A549 (cell line): ENCODE measurements at regions not wholly inside any gene's neighbourhood (a gene's known extent, or its start where the extent isn't known, plus 50 kb on each side); places are given as distances from the start of the nearest gene placed in this dataset.

Source experiments
- ATAC-seq, 2 experiments: fragments of 200-7000 bp in 1 of 2; fragments of >200 bp in 1 of 2; cut with Nextera tagmentation in 1 of 2; cut with Tn5 transposase in 1 of 2; 3 replicates each; pipeline versions ENCODE4 v1.8.0 to v1.9.1; 2018 to 2020; ENCODE audit warnings: mild to moderate bottlenecking in 1 of 2, moderate library complexity in 1 of 2
- CTCF ChIA-PET: fragments of 300-600 bp; sonication (Branson Sonifier 250); formaldehyde crosslinking; extraction: SDS; loops from one replicate; lab custom pipeline; 2021; ENCODE audit warnings: antibody characterized with exemption, inconsistent platforms; lab: Yijun Ruan, JAX
- POLR2A ChIA-PET: fragments of 350-600 bp; formaldehyde crosslinking; extraction: SDS; loops from one replicate; lab custom pipeline; 2021; ENCODE audit warnings: antibody characterized with exemption, inconsistent platforms; lab: Yijun Ruan, JAX
- DNase-seq, 2 experiments: peaks; one replicate each; pipeline versions ENCODE4 v3.0.0 to v3.0.0-alpha.2; 2011 to 2016; ENCODE audit warnings: low read depth in 1 of 2, low spot score in 1 of 2
- FAIRE-seq: peaks from 2 replicates; lab custom pipeline; 2011; peaks lifted over from hg19 to GRCh38; lab: Jason Lieb, UNC
- H3K27ac ChIP-seq, 2 experiments: fragments of >200 bp; sonication (Bioruptor Twin); formaldehyde crosslinking; 3 replicates each; pipeline ENCODE4 v1.5.1; 2016 to 2017
- H3K4me1 ChIP-seq: fragments of >200 bp; sonication (Bioruptor Twin); formaldehyde crosslinking; 3 replicates; pipeline ENCODE4 v1.6.1; 2016
- H3K4me2 ChIP-seq: fragments of >200 bp; sonication (Bioruptor Twin); formaldehyde crosslinking; 3 replicates; pipeline ENCODE4 v1.6.1; 2016
- H3K4me3 ChIP-seq: fragments of >200 bp; sonication (Bioruptor Twin); formaldehyde crosslinking; 3 replicates; pipeline ENCODE4 v1.5.1; 2016
- H3K9me3 ChIP-seq: fragments of >200 bp; sonication (Bioruptor Twin); formaldehyde crosslinking; 3 replicates; pipeline ENCODE4 v1.6.1; 2016
- BHLHE40 ChIP-seq: IDR thresholded peaks from 2 replicates; pipeline ENCODE4 v1.6.1; 2012; ENCODE audit warnings: low read depth, low read length, inconsistent platforms
- FOSB ChIP-seq: fragments of 250-450 bp; sonication (Bioruptor Pico); IDR thresholded peaks from 2 replicates; pipeline ENCODE4 v1.5.0; 2020; ENCODE audit warnings: mild to moderate bottlenecking, moderate library complexity
- FOSL2 ChIP-seq, 2 experiments: fragments of 450-650 bp in 1 of 2; fragments of >200 bp in 1 of 2; sonication (Bioruptor Twin) in 1 of 2; formaldehyde crosslinking; IDR thresholded peaks; 2 replicates each; pipeline versions ENCODE4 v1.5.0 to v1.6.1; 2016 to 2020; ENCODE audit warnings: mild to moderate bottlenecking in 1 of 2, moderate library complexity in 1 of 2
- HEYL ChIP-seq: fragments of 250-450 bp; sonication (Bioruptor Pico); IDR thresholded peaks from 2 replicates; pipeline ENCODE4 v1.8.0; 2021; ENCODE audit warnings: mild to moderate bottlenecking, moderate library complexity
- HOXB5 ChIP-seq: fragments of 250-450 bp; sonication (Bioruptor Pico); IDR thresholded peaks from 2 replicates; pipeline ENCODE4 v1.5.0; 2020; ENCODE audit warnings: mild to moderate bottlenecking, moderate library complexity
- KDM1A ChIP-seq: fragments of 200-600 bp; sonication (generic); IDR thresholded peaks from 2 replicates; pipeline ENCODE4 v1.6.1; 2016; ENCODE audit warnings: low read depth, mild to moderate bottlenecking
- MAFK ChIP-seq: fragments of 450-650 bp; IDR thresholded peaks from 2 replicates; pipeline ENCODE4 v1.6.1; 2014; ENCODE audit not compliant: partially characterized antibody
- NFE2L2 ChIP-seq: fragments of 150-350 bp; conservative IDR thresholded peaks from 2 replicates; pipeline ENCODE4 v1.6.1; 2014; ENCODE audit warnings: low read length
- NR3C1 ChIP-seq: fragments of >200 bp; sonication (Bioruptor Twin); formaldehyde crosslinking; IDR thresholded peaks from 3 replicates; pipeline ENCODE4 v1.6.1; 2017
- PHF8 ChIP-seq: fragments of 200-600 bp; sonication (generic); IDR thresholded peaks from 2 replicates; pipeline ENCODE4 v1.6.1; 2016; ENCODE audit warnings: low read depth, mild to moderate bottlenecking, antibody characterized with exemption, moderate library complexity, borderline replicate concordance
- RAD21 ChIP-seq, 2 experiments: fragments of >200 bp in 1 of 2; sonication (Bioruptor Twin) in 1 of 2; formaldehyde crosslinking in 1 of 2; IDR thresholded peaks in 1 of 2; conservative IDR thresholded peaks in 1 of 2; 2 replicates in 1 of 2; 3 replicates in 1 of 2; pipeline ENCODE4 v1.6.1; 2012 to 2018; ENCODE audit warnings: inconsistent platforms in 1 of 2
- RNF2 ChIP-seq: fragments of 200-600 bp; sonication (generic); IDR thresholded peaks from 2 replicates; pipeline ENCODE4 v1.6.1; 2016; ENCODE audit warnings: low read depth, mild to moderate bottlenecking, antibody characterized with exemption, moderate library complexity, borderline replicate concordance
- SMC3 ChIP-seq: fragments of >200 bp; sonication (Bioruptor Twin); formaldehyde crosslinking; IDR thresholded peaks from 3 replicates; pipeline ENCODE4 v1.6.1; 2018; ENCODE audit warnings: inconsistent platforms
- WGBS: methylation state at CpG from one replicate; pipeline ENCODE4 v1.1.6; 2017; ENCODE audit errors: missing lambda C conversion rate; 5-methylcytosine and 5-hydroxymethylcytosine counted together
- TF ChIP-seq, protein P1 (sequence below): fragments of 450-650 bp; IDR thresholded peaks from 2 replicates; pipeline ENCODE4 v1.6.1; 2014; ENCODE audit warnings: antibody characterized with exemption
- TF ChIP-seq, protein P2 (sequence below): IDR thresholded peaks from 2 replicates; pipeline ENCODE4 v1.6.1; 2012
- TF ChIP-seq, protein P3 (sequence below): fragments of >200 bp; sonication (Bioruptor Twin); formaldehyde crosslinking; IDR thresholded peaks from 3 replicates; pipeline ENCODE4 v1.5.1; 2016
- TF ChIP-seq, protein P4 (sequence below): fragments of 250-450 bp; sonication (Bioruptor Pico); IDR thresholded peaks from 2 replicates; pipeline ENCODE4 v1.5.0; 2021; ENCODE audit warnings: mild to moderate bottlenecking, moderate library complexity, borderline replicate concordance
- TF ChIP-seq, protein P5 (sequence below): fragments of >200 bp; sonication (Bioruptor Twin); formaldehyde crosslinking; IDR thresholded peaks from 2 replicates; pipeline ENCODE4 v1.6.1; 2016

DNA sequence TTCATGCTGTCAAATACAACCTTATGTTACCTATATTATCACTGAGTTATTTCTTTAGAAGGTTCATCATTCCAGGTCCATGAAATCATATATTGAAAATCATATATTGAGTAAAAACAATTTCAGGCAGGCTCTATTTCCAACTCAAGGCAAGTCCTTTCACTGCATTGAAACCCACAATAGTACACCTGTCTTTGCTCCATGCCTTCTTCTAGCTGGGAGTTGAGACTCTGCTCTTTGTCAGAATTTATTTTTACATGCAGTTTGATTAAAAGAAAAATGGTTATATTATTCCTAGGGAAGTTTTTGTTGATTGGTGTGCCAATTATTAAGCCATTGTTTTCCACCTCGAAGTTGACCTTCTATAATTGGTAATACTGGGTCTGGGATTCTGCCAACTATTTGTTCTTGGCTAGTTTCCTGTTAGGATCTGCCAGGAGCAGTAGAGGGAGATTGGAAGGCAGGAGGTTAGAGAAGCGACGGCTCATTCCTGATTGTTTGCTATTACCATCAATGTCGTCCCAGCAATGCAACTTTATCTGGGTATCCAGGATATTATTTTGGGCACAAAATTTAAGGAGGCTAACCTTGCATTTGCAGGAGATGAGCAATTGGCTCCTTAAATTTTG is 79.5 kb upstream of the MIS18BP1 start:
- CTCF ChIA-PET, result no interaction called here
- 53% methylated on average over 4 of the region's 4 CpGs for WGBS

DNA sequence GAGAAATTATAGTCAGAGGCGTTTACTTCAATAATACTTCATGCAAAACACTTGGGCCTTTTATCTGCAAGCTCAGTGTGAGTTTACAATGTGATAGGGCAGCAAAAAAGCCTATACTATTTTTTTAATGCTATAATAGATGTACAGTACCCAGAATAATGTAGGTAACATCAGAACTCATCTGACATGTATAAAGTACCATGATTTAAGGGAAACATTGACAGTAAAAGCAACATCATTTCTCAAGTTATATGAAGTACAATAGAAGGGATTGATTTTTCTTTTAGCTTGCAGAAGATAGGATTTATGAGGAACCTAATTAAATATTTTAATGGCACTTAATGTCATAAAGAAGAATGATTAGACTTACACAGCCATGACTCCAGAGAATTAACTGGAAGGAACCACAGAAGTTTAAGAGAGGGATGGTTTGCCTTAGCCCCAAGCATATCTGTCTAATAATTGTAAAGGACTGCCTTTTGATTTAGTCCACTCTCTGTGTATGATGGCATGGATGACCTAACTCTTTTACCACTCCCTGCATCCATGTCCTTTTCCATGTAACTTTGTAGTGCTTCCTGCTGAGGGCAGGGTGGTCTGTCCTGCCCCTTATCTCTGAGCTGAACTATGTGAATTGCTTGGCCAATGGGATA is 55.9 kb upstream of the MIS18BP1 start:
- TF ChIP-seq NR3C1 (no peak), KDM1A (no peak), PHF8 (no peak), HEYL (CRISPR knock-in tag) (no peak), SMC3 (no peak), BHLHE40 (no peak), MAFK (no peak), NFE2L2 (no peak), HOXB5 (CRISPR knock-in tag) (no peak)
- TF ChIP-seq, protein P1, sequence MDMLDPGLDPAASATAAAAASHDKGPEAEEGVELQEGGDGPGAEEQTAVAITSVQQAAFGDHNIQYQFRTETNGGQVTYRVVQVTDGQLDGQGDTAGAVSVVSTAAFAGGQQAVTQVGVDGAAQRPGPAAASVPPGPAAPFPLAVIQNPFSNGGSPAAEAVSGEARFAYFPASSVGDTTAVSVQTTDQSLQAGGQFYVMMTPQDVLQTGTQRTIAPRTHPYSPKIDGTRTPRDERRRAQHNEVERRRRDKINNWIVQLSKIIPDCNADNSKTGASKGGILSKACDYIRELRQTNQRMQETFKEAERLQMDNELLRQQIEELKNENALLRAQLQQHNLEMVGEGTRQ, result no peak
- TF ChIP-seq, protein P2, sequence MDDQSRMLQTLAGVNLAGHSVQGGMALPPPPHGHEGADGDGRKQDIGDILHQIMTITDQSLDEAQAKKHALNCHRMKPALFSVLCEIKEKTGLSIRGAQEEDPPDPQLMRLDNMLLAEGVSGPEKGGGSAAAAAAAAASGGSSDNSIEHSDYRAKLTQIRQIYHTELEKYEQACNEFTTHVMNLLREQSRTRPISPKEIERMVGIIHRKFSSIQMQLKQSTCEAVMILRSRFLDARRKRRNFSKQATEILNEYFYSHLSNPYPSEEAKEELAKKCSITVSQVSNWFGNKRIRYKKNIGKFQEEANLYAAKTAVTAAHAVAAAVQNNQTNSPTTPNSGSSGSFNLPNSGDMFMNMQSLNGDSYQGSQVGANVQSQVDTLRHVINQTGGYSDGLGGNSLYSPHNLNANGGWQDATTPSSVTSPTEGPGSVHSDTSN, result no peak
- TF ChIP-seq, protein P3, sequence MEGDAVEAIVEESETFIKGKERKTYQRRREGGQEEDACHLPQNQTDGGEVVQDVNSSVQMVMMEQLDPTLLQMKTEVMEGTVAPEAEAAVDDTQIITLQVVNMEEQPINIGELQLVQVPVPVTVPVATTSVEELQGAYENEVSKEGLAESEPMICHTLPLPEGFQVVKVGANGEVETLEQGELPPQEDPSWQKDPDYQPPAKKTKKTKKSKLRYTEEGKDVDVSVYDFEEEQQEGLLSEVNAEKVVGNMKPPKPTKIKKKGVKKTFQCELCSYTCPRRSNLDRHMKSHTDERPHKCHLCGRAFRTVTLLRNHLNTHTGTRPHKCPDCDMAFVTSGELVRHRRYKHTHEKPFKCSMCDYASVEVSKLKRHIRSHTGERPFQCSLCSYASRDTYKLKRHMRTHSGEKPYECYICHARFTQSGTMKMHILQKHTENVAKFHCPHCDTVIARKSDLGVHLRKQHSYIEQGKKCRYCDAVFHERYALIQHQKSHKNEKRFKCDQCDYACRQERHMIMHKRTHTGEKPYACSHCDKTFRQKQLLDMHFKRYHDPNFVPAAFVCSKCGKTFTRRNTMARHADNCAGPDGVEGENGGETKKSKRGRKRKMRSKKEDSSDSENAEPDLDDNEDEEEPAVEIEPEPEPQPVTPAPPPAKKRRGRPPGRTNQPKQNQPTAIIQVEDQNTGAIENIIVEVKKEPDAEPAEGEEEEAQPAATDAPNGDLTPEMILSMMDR, result no peak
- TF ChIP-seq, protein P4, sequence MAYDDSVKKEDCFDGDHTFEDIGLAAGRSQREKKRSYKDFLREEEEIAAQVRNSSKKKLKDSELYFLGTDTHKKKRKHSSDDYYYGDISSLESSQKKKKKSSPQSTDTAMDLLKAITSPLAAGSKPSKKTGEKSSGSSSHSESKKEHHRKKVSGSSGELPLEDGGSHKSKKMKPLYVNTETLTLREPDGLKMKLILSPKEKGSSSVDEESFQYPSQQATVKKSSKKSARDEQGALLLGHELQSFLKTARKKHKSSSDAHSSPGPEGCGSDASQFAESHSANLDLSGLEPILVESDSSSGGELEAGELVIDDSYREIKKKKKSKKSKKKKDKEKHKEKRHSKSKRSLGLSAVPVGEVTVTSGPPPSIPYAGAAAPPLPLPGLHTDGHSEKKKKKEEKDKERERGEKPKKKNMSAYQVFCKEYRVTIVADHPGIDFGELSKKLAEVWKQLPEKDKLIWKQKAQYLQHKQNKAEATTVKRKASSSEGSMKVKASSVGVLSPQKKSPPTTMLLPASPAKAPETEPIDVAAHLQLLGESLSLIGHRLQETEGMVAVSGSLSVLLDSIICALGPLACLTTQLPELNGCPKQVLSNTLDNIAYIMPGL (CRISPR knock-in tag), result no peak
- TF ChIP-seq, all 56 proteins: peak for 0
- ATAC-seq (no peak), FAIRE-seq (no peak), DNase-seq (no peak)
- POLR2A ChIA-PET, result no interaction called here
- CTCF ChIA-PET, result interaction anchor here (0.5 to 1.8 kb wide), 2 partner anchors 17 to 27 kb away, joined by 3 to 4 read pairs; no protein-coding TSS in a partner anchor
- 4% methylated on average over 1 of the region's 1 CpG for WGBS
- no peaks in the 10 kb centered on the region for H3K4me1 ChIP-seq
- H3K9me3 ChIP-seq, result no peaks in the 10 kb centered on the region
- H3K4me3 ChIP-seq, result no peak overlapping the region
- no peak overlapping the region for H3K4me2 ChIP-seq
- no peak overlapping the region for H3K27ac ChIP-seq

More for the DNA sequence above, 79.5 kb upstream of the MIS18BP1 start:
- Histone ChIP-seq H3K27ac (no peak overlapping the region), H3K4me3 (no peak overlapping the region), H3K4me1 (no peaks in the 10 kb centered on the region), H3K9me3 (peaks cover 3% of the 10 kb centered on the region; the same call in 1 of the 3 replicates), H3K4me2 (no peak overlapping the region)
- ATAC-seq (no peak), DNase-seq (no peak), FAIRE-seq (no peak)
- TF ChIP-seq, protein P4 (CRISPR knock-in tag), result no peak
- TF ChIP-seq, protein P5, sequence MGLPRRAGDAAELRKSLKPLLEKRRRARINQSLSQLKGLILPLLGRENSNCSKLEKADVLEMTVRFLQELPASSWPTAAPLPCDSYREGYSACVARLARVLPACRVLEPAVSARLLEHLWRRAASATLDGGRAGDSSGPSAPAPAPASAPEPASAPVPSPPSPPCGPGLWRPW, result no peak
- no peak for TF ChIP-seq MAFK
- TF ChIP-seq FOSL2 (IDR thresholded peaks at IDR 0.05), result no peak
- no peak for TF ChIP-seq FOSL2 (CRISPR knock-in tag; IDR thresholded peaks at IDR 0.05)
- TF ChIP-seq RAD21 (conservative IDR thresholded peaks at IDR 0.05 in 1 of 2, IDR thresholded peaks at IDR 0.05 in 1 of 2), result no peak
- no peak for TF ChIP-seq FOSB (CRISPR knock-in tag)
- TF ChIP-seq PHF8, result no peak
- TF ChIP-seq SMC3, result no peak
- TF ChIP-seq RNF2, result no peak
- POLR2A ChIA-PET, result no interaction called here
